Adrenal gland (tissue), 5 donors: ENCODE measurements at regions not wholly inside any gene's neighbourhood (a gene's known extent, or its start where the extent isn't known, plus 50 kb on each side); places are given as distances from the start of the nearest gene placed in this dataset.

ENCODE experiments used
- CTCF ChIP-seq, 6 experiments: fragments of 450-650 bp in 4 of 6; fragments of 200-600 bp in 2 of 6; sonication (generic) in 1 of 6; IDR thresholded peaks; 1 replicate in 5 of 6; 2 replicates in 1 of 6; pipeline versions ENCODE4 v1.5.1 to v1.8.0; 2016 to 2021; ENCODE audit warnings: antibody characterized with exemption in 6 of 6, mild to moderate bottlenecking in 2 of 6, moderate library complexity in 1 of 6
- POLR2A ChIP-seq, 2 donors: fragments of 450-650 bp; IDR thresholded peaks; one replicate each; pipeline ENCODE4 v1.6.1; 2017; ENCODE audit warnings: antibody characterized with exemption in 2 of 2, mild to moderate bottlenecking in 2 of 2, moderate library complexity in 1 of 2
- donor health status: DM: no; HTN: no; CAD: no.

- no peak for TF ChIP-seq CTCF (IDR thresholded peaks at IDR 0.05)
- TF ChIP-seq POLR2A (IDR thresholded peaks at IDR 0.05) = no peak
Observed at GRCh38 chr2:21231985-21232384, 108.2 kb downstream of the TDRD15 start.
